ENCODE measurements at regions not wholly inside any gene's neighbourhood (a gene's known extent, or its start where the extent isn't known, plus 50 kb on each side); places are given as distances from the start of the nearest gene placed in this dataset.

DNA sequence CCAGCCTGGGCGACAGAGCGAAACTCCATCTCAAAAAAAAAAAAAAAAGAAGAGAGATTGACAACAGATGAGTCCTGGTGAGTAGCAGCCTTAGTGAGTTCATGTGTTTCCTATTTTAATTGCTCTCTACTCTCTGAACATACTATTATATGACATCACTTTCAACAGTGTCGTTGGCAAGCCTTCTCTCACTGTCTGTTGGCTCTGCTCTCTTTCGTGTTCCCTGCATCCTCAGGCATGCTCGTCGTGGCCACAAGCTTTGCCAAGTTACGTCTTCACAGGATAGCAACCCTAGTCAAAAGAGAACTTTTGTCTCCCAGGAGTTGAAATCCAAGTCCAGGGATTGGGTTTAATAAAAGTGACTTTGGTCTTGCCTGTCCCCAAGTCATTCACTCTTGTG, 117.1 kb upstream of the EGFL6 start:
- TF ChIP-seq, protein P1, sequence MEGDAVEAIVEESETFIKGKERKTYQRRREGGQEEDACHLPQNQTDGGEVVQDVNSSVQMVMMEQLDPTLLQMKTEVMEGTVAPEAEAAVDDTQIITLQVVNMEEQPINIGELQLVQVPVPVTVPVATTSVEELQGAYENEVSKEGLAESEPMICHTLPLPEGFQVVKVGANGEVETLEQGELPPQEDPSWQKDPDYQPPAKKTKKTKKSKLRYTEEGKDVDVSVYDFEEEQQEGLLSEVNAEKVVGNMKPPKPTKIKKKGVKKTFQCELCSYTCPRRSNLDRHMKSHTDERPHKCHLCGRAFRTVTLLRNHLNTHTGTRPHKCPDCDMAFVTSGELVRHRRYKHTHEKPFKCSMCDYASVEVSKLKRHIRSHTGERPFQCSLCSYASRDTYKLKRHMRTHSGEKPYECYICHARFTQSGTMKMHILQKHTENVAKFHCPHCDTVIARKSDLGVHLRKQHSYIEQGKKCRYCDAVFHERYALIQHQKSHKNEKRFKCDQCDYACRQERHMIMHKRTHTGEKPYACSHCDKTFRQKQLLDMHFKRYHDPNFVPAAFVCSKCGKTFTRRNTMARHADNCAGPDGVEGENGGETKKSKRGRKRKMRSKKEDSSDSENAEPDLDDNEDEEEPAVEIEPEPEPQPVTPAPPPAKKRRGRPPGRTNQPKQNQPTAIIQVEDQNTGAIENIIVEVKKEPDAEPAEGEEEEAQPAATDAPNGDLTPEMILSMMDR (IDR thresholded peaks at IDR 0.05; ENCODE audit: low read depth, low read length, poor library complexity, severe bottlenecking), result no peak
- no peak for TF ChIP-seq EZH2phosphoT487 (IDR thresholded peaks at IDR 0.05; ENCODE audit: borderline replicate concordance, low read length)
